KMS-11 (cell line): ENCODE measurements at regions not wholly inside any gene's neighbourhood (a gene's known extent, or its start where the extent isn't known, plus 50 kb on each side); places are given as distances from the start of the nearest gene placed in this dataset.

Experiments
- H2AFZ ChIP-seq: fragments of 200-600 bp; sonication (generic); 2 replicates; pipeline ENCODE4 v1.6.1; 2016; ENCODE audit warnings: antibody characterized with exemption, mixed run types, low read depth
- H3K27ac ChIP-seq: fragments of 200-600 bp; sonication (generic); 2 replicates; pipeline ENCODE4 v1.6.1; 2016; ENCODE audit warnings: mild to moderate bottlenecking, mixed run types
- H3K27me3 ChIP-seq: fragments of 200-600 bp; sonication (generic); 2 replicates; pipeline ENCODE4 v1.6.1; 2017; ENCODE audit warnings: mild to moderate bottlenecking, low read depth, mixed run types, moderate library complexity; ENCODE audit not compliant: insufficient read depth
- H3K36me3 ChIP-seq: fragments of 200-600 bp; sonication (generic); 2 replicates; pipeline ENCODE4 v1.6.1; 2017; ENCODE audit warnings: mild to moderate bottlenecking, mixed run types; ENCODE audit not compliant: insufficient read depth
- H3K4me1 ChIP-seq: fragments of 200-600 bp; sonication (generic); 2 replicates; pipeline ENCODE4 v1.6.1; 2016; ENCODE audit warnings: mild to moderate bottlenecking, low read depth, mixed run types; ENCODE audit not compliant: poor library complexity, severe bottlenecking
- H3K4me2 ChIP-seq: fragments of 200-600 bp; sonication (generic); 2 replicates; pipeline ENCODE4 v1.7.0; 2016; ENCODE audit warnings: mild to moderate bottlenecking, mixed run types
- H3K4me3 ChIP-seq: fragments of 200-600 bp; sonication (generic); IDR thresholded peaks from 2 replicates; pipeline ENCODE4 v1.6.1; 2017; ENCODE audit warnings: low read depth, low read length, mixed read lengths; ENCODE audit not compliant: insufficient read depth
- H3K79me2 ChIP-seq: fragments of 200-600 bp; sonication (generic); 2 replicates; pipeline ENCODE4 v1.6.1; 2016; ENCODE audit warnings: low read depth, mixed run types; ENCODE audit not compliant: insufficient read depth
- H3K9ac ChIP-seq: fragments of 200-600 bp; sonication (generic); 2 replicates; pipeline ENCODE4 v1.6.1; 2016; ENCODE audit warnings: mild to moderate bottlenecking, mixed run types
- H4K20me1 ChIP-seq: fragments of 200-600 bp; sonication (generic); 2 replicates; pipeline ENCODE4 v1.6.1; 2016; ENCODE audit warnings: mild to moderate bottlenecking, mixed run types; ENCODE audit not compliant: insufficient read depth
- CTCF ChIP-seq: fragments of 200-600 bp; sonication (generic); conservative IDR thresholded peaks from 2 replicates; pipeline ENCODE4 v1.6.1; 2017; ENCODE audit warnings: low read depth, mild to moderate bottlenecking, antibody characterized with exemption, low read length, moderate library complexity, mixed read lengths

GRCh38 chr1:101652484-101652883, 344.2 kb downstream of the OLFM3 start:
- Histone ChIP-seq H3K27me3 (no peaks in the 10 kb centered on the region), H3K4me2 (no peak overlapping the region), H3K36me3 (no peaks in the 10 kb centered on the region), H3K4me1 (no peaks in the 10 kb centered on the region), H4K20me1 (no peaks in the 10 kb centered on the region), H3K27ac (no peak overlapping the region), H3K4me3 (no peak overlapping the region), H3K9ac (no peak overlapping the region), H3K79me2 (no peaks in the 10 kb centered on the region), H2AFZ (no peak overlapping the region)
- TF ChIP-seq CTCF: no peak

DNA sequence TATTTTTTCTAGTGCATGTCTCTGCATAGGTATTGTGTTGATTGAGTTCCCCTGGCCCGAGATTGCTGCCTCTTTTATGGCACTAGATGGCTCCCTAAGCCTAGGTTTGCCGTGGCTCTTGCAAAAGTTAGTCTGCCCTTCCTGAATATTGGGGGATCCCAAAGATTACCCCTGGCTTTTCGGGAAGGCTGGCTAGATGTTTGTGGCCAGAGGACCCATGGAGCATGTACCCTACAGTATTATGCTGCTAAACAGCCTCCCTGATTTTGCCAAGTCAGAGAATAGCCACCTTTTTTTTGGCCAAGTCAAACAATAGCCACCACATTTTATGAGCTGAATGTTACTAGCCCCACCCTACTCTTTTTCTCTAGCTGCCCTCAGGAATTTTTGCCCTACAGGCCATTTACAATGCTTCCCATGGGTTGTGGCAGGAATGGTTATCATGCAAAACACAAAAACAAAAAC, 343.2 kb downstream of the OLFM3 start:
- no peaks in the 10 kb centered on the region for H3K36me3 ChIP-seq
- H3K4me2 ChIP-seq: no peak overlapping the region
- no peak overlapping the region for H2AFZ ChIP-seq
- no peak overlapping the region for H3K9ac ChIP-seq
- no peak overlapping the region for H3K27ac ChIP-seq
- H3K4me3 ChIP-seq: no peak overlapping the region
- no peaks in the 10 kb centered on the region for H4K20me1 ChIP-seq
- H3K4me1 ChIP-seq: no peaks in the 10 kb centered on the region
- no peaks in the 10 kb centered on the region for H3K79me2 ChIP-seq
- H3K27me3 ChIP-seq: no peaks in the 10 kb centered on the region
- TF ChIP-seq CTCF: peak; percentile 21; the same call in 1 of the 2 replicates

DNA sequence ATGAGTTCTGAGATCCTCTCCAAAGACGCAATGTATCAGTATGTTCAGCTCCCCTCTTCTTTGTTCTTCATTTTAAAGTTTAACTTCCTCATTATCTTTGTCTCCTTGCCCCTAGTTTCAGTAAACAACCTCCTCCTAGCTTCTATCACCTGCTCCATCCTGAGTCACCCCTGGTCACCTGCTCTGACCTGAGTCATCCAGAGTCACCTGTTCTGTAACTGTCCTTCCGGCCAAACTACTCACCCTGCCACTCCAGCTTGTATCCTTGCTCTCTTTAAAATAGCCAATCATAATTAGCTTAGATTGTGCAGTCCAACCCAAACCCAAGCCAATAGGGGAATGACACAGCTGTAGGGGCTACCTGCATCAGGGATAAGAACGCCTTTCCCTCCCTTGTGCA, 332.0 kb downstream of the OLFM3 start:
- Histone ChIP-seq H4K20me1 (no peaks in the 10 kb centered on the region), H3K4me3 (no peak overlapping the region), H3K27ac (no peak overlapping the region), H2AFZ (no peak overlapping the region), H3K4me2 (no peak overlapping the region), H3K36me3 (no peaks in the 10 kb centered on the region), H3K79me2 (no peaks in the 10 kb centered on the region), H3K27me3 (no peaks in the 10 kb centered on the region), H3K4me1 (no peaks in the 10 kb centered on the region), H3K9ac (no peak overlapping the region)
- TF ChIP-seq CTCF: no peak

DNA sequence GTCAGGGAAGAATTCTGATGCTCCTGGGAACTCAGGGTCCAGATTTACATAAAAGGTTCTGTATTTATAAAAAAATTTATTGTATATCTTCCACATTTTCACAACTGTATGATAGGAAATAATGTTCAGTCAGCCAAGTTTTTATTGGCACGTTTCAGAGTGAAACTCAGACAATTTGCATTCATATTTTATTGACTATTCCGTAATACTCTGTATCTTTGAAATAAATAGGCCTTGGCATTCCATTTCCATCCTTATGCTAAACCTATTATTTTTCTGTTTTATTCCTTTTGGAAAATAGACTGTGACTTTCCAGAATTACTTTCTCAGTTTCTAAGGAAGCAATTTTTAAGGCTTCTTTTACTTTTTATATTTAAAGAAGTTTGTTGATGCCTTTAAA, 329.0 kb downstream of the OLFM3 start:
- H4K20me1 ChIP-seq: no peaks in the 10 kb centered on the region
- H3K9ac ChIP-seq: no peak overlapping the region
- H3K27me3 ChIP-seq: no peaks in the 10 kb centered on the region
- H3K79me2 ChIP-seq: no peaks in the 10 kb centered on the region
- no peak overlapping the region for H3K27ac ChIP-seq
- H3K4me1 ChIP-seq: no peaks in the 10 kb centered on the region
- no peak for TF ChIP-seq CTCF
- no peak overlapping the region for H3K4me2 ChIP-seq
- no peaks in the 10 kb centered on the region for H3K36me3 ChIP-seq
- no peak overlapping the region for H3K4me3 ChIP-seq
- no peak overlapping the region for H2AFZ ChIP-seq
